Caco-2 (cell line): ENCODE measurements at regions not wholly inside any gene's neighbourhood (a gene's known extent, or its start where the extent isn't known, plus 50 kb on each side); places are given as distances from the start of the nearest gene placed in this dataset.
"Not testable (repeated sequence)": the region's sequence is repeated elsewhere in the genome, so short reads cannot be mapped to it uniquely, and the experiment has no call there.

Experiments
- BruUV-seq: library from RNA; stranded (reverse); fragments of 400-500 nt; replicated peaks from 2 replicates; lab custom pipeline; 2021; lab: Mats Ljungman, UMichigan
- CTCF ChIA-PET: fragments of 300-600 bp; sonication (Branson Sonifier 250); formaldehyde crosslinking; loops from one replicate; lab custom pipeline; 2022; ENCODE audit warnings: antibody characterized with exemption; lab: Charles Lee
- POLR2A ChIA-PET: fragments of 300-600 bp; sonication (Branson Sonifier 250); formaldehyde crosslinking; loops from one replicate; lab custom pipeline; 2022; ENCODE audit warnings: antibody characterized with exemption; lab: Charles Lee
- DNase-seq, 2 experiments: peaks; one replicate each; pipeline versions ENCODE4 v3.0.0 to v3.0.0-alpha.2; 2020 to 2022
- H3K27me3 ChIP-seq: replicated peaks from 2 replicates; pipeline ENCODE4 v1.6.0; 2011; ENCODE audit warnings: low read length; ENCODE audit not compliant: control insufficient read depth, insufficient read depth
- H3K36me3 ChIP-seq: 2 replicates; pipeline ENCODE4 v1.5.1; 2011; ENCODE audit warnings: low read length; ENCODE audit not compliant: control insufficient read depth, insufficient read depth
- H3K4me1 ChIP-seq: fragments of 250-450 bp; sonication (Bioruptor Pico); 2 replicates; pipeline ENCODE4 v1.5.1; 2020; ENCODE audit warnings: mild to moderate bottlenecking
- H3K4me3 ChIP-seq: 2 replicates; pipeline ENCODE4 v1.5.1; 2011; ENCODE audit warnings: low read depth, mild to moderate bottlenecking, control low read depth, low read length
- H3K9me3 ChIP-seq: fragments of 250-450 bp; sonication (Bioruptor Pico); 2 replicates; pipeline ENCODE4 v1.5.1; 2020; ENCODE audit warnings: mild to moderate bottlenecking, moderate library complexity
- H3K27ac Mint-ChIP-seq: one replicate; pipeline ENCODE4 v1.8.0; 2022; ENCODE audit warnings: mixed read lengths; ENCODE audit not compliant: unreplicated experiment
- H3K27me3 Mint-ChIP-seq: one replicate; pipeline ENCODE4 v1.8.0; 2022; ENCODE audit warnings: mixed read lengths; ENCODE audit not compliant: insufficient read depth, unreplicated experiment
- H3K36me3 Mint-ChIP-seq: one replicate; pipeline ENCODE4 v1.8.0; 2022; ENCODE audit warnings: mild to moderate bottlenecking, mixed read lengths; ENCODE audit not compliant: insufficient read depth, unreplicated experiment
- H3K4me1 Mint-ChIP-seq: one replicate; pipeline ENCODE4 v1.8.0; 2022; ENCODE audit warnings: low read depth, mixed read lengths; ENCODE audit not compliant: unreplicated experiment
- H3K4me3 Mint-ChIP-seq: one replicate; pipeline ENCODE4 v1.8.0; 2022; ENCODE audit warnings: mild to moderate bottlenecking, moderate library complexity, mixed read lengths; ENCODE audit not compliant: unreplicated experiment
- H3K9me3 Mint-ChIP-seq: one replicate; pipeline ENCODE4 v1.8.0; 2022; ENCODE audit warnings: mixed read lengths; ENCODE audit not compliant: unreplicated experiment
- CTCF ChIP-seq, 2 experiments: fragments of 200-600 bp in 1 of 2; IDR thresholded peaks; 1 replicate in 1 of 2; 2 replicates in 1 of 2; pipeline versions ENCODE4 v1.5.1 to v1.8.0; 2011 to 2022; ENCODE audit warnings: antibody characterized with exemption in 1 of 2, control low read depth in 1 of 2, inconsistent platforms in 1 of 2, low read depth in 1 of 2, low read length in 1 of 2, mild to moderate bottlenecking in 1 of 2, moderate library complexity in 1 of 2; ENCODE audit not compliant: insufficient read depth in 1 of 2, severe bottlenecking in 1 of 2, unreplicated experiment in 1 of 2
- intact Hi-C: fragments of 100-400 bp; cut with micrococcal nuclease; formaldehyde crosslinking; loops from one replicate; pipeline ENCODE4 v1.10.0; 2022; ENCODE audit not compliant: unreplicated experiment

- peak in 1 of 2 experiments; percentile 62 for DNase-seq
- H3K9me3 ChIP-seq, H3K4me3 ChIP-seq, H3K4me1 Mint-ChIP-seq, H3K36me3 ChIP-seq, BruUV-seq, H3K36me3 Mint-ChIP-seq, H3K4me3 Mint-ChIP-seq, POLR2A ChIA-PET, H3K27ac Mint-ChIP-seq, H3K27me3 Mint-ChIP-seq, H3K4me1 ChIP-seq, H3K27me3 ChIP-seq, H3K9me3 Mint-ChIP-seq: not testable (repeated sequence)
- peak; percentile 41 to 50 for TF ChIP-seq CTCF (IDR thresholded peaks at IDR 0.05; ENCODE audit: insufficient read depth in 1 of 2, low read depth in 1 of 2, low read length in 1 of 2, severe bottlenecking in 1 of 2, unreplicated experiment in 1 of 2)
- CTCF ChIA-PET, result interaction anchor here (2.3 to 2.6 kb wide), 2 partner anchors 59 to 330 kb away, joined by 5 to 9 read pairs; no protein-coding TSS in a partner anchor
- intact Hi-C loops, result loop anchor here (10.0 kb wide), 1 partner anchor 325 kb away; no protein-coding TSS in a partner anchor
These were observed 104.2 kb upstream of the FAN1 start for GRCh38 chr15:30799565-30799964.

GRCh38 chr15:30801140-30801895, 102.4 kb upstream of the FAN1 start:
- peak in 1 of 2 experiments; percentile 29 for DNase-seq
- H3K4me3 Mint-ChIP-seq, H3K27ac Mint-ChIP-seq, H3K9me3 ChIP-seq, H3K4me1 Mint-ChIP-seq, H3K27me3 Mint-ChIP-seq, H3K4me3 ChIP-seq, H3K4me1 ChIP-seq, H3K27me3 ChIP-seq, BruUV-seq, H3K36me3 Mint-ChIP-seq, POLR2A ChIA-PET, intact Hi-C loops, H3K36me3 ChIP-seq, H3K9me3 Mint-ChIP-seq: not testable (repeated sequence)
- peak; percentile 26 to 39 for TF ChIP-seq CTCF (IDR thresholded peaks at IDR 0.05; ENCODE audit: insufficient read depth in 1 of 2, low read depth in 1 of 2, low read length in 1 of 2, severe bottlenecking in 1 of 2, unreplicated experiment in 1 of 2)
- CTCF ChIA-PET, result interaction anchor here (0.6 to 1.9 kb wide), 4 partner anchors 58 to 328 kb away, joined by 3 to 5 read pairs (median 4); no protein-coding TSS in a partner anchor

- BruUV-seq, DNase-seq, H3K27me3 ChIP-seq, H3K4me1 Mint-ChIP-seq, H3K4me3 Mint-ChIP-seq, H3K27ac Mint-ChIP-seq, H3K36me3 ChIP-seq, POLR2A ChIA-PET, intact Hi-C loops, H3K4me3 ChIP-seq, H3K4me1 ChIP-seq, H3K9me3 ChIP-seq, H3K27me3 Mint-ChIP-seq, H3K36me3 Mint-ChIP-seq: not testable (repeated sequence)
- CTCF ChIA-PET, result interaction anchor here (1.2 to 1.9 kb wide), 2 partner anchors 57 to 327 kb away, joined by 3 to 5 read pairs; no protein-coding TSS in a partner anchor
- H3K9me3 Mint-ChIP-seq, result peaks cover 11% of the 10 kb centered on the region
These were observed 101.7 kb upstream of the FAN1 start for GRCh38 chr15:30802001-30802400.

- POLR2A ChIA-PET, H3K36me3 ChIP-seq, DNase-seq, H3K27me3 Mint-ChIP-seq, H3K4me3 ChIP-seq, H3K27me3 ChIP-seq, H3K4me1 ChIP-seq, H3K4me1 Mint-ChIP-seq, H3K27ac Mint-ChIP-seq, intact Hi-C loops, H3K4me3 Mint-ChIP-seq, H3K36me3 Mint-ChIP-seq, H3K9me3 ChIP-seq, CTCF ChIA-PET, BruUV-seq: not testable (repeated sequence)
- H3K9me3 Mint-ChIP-seq, result peaks cover 12% of the 10 kb centered on the region
These were observed 100.0 kb upstream of the FAN1 start for GRCh38 chr15:30803703-30804102.
